Stimulated activated CD8-positive, alpha-beta memory T cell treated with anti-CD3 and anti-CD28 coated beads, Interleukin-15, amount 100 ng/mL, for 4 hours (primary cell): ENCODE measurements at regions not wholly inside any gene's neighbourhood (a gene's known extent, or its start where the extent isn't known, plus 50 kb on each side); places are given as distances from the start of the nearest gene placed in this dataset.

Source experiments
- DNase-seq, 2 donors: peaks; one replicate each; pipeline ENCODE4 v3.0.0-alpha.2; 2020; ENCODE audit warnings: low read depth in 2 of 2

DNA sequence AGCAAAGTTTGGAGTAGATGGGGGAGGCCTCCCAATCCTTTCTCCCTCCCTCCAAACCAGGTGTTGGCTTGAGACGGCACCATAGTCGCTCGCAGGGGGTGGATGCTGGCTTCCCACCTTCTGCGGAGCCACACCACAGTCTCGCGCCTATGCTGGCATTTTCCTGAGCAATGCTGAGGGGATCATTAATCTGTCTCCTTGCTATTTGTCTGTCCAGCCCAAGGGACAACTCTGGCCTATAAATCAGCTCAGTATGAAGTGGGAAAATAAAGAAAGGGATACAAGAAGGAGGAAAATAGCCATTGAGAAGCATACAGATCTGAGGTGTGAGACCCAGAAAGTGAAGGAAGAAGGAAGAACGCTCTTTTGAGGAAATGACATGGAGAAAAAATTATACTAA is 53.5 kb upstream of the CADM1 start:
- DNase-seq = no peak

DNA sequence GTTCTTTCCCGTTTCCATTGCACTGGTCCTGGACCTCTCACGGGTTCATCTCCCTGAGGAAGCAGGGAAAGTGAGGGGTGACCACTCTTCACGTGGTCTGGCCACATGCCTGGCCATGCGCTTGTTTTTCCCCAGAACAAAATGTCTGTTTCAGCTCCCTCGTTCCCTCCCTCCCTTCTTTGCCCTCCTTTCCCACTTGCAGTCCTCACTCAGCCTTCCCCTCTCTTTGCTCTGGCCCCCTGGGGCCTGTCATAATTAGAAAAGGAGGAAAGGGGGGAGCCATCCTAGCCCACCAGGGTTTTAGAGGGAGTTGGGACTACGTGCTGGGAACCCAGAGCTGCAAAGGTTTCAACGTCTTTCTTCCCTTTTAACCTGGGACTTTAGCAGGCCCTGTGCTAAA is 52.8 kb upstream of the CADM1 start:
- no peak for DNase-seq

GRCh38 chr11:115555336-115556090 is 51.3 kb upstream of the CADM1 start:
- DNase-seq = no peak
